ENCODE measurements at regions not wholly inside any gene's neighbourhood (a gene's known extent, or its start where the extent isn't known, plus 50 kb on each side); places are given as distances from the start of the nearest gene placed in this dataset.
"Not testable (repeated sequence)": the region's sequence is repeated elsewhere in the genome, so short reads cannot be mapped to it uniquely, and the experiment has no call there.

DNA sequence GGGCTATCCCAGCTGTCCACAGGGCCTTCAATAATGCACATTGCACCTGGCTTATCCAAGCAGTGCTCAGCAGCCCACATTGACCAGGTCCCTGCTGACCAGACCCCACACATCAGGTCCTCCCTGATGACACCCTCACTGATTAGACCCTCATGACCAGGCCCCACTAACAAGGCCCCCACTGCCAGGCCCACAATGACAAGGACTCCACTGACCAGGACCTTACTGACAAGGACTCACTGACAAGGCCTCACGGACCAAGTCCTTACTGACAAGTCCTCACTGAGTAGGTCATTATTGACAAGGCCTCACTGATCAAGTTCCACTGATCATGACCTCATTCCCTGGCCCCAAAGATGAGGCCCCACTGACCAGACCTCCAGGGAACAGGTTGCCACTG, 3837.8 kb upstream of the OR11H1 start:
- TF ChIP-seq, protein P1, sequence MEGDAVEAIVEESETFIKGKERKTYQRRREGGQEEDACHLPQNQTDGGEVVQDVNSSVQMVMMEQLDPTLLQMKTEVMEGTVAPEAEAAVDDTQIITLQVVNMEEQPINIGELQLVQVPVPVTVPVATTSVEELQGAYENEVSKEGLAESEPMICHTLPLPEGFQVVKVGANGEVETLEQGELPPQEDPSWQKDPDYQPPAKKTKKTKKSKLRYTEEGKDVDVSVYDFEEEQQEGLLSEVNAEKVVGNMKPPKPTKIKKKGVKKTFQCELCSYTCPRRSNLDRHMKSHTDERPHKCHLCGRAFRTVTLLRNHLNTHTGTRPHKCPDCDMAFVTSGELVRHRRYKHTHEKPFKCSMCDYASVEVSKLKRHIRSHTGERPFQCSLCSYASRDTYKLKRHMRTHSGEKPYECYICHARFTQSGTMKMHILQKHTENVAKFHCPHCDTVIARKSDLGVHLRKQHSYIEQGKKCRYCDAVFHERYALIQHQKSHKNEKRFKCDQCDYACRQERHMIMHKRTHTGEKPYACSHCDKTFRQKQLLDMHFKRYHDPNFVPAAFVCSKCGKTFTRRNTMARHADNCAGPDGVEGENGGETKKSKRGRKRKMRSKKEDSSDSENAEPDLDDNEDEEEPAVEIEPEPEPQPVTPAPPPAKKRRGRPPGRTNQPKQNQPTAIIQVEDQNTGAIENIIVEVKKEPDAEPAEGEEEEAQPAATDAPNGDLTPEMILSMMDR (conservative IDR thresholded peaks at IDR 0.05 in 1 of 2, IDR thresholded peaks at IDR 0.05 in 1 of 2; ENCODE audit: extremely low read depth in 1 of 2, insufficient read depth in 1 of 2, low read depth in 1 of 2, low read length in 2 of 2): not testable (repeated sequence)
- not testable (repeated sequence) for TF ChIP-seq EZH2 (IDR thresholded peaks at IDR 0.05; ENCODE audit: borderline replicate concordance, low read length)

Measured in mammary epithelial cell (primary cell).